SK-N-SH (cell line): ENCODE measurements at regions not wholly inside any gene's neighbourhood (a gene's known extent, or its start where the extent isn't known, plus 50 kb on each side); places are given as distances from the start of the nearest gene placed in this dataset.

Experiments used
- CTCF ChIA-PET: fragments of 300-600, 350-600 bp; formaldehyde crosslinking; extraction: SDS; loops from one replicate; lab custom pipeline; 2021; lab: Yijun Ruan, JAX
- POLR2A ChIA-PET: fragments of 350-600 bp; sonication (Branson Sonifier 250); formaldehyde crosslinking; extraction: SDS; loops from one replicate; lab custom pipeline; 2020; ENCODE audit warnings: antibody characterized with exemption, inconsistent platforms; lab: Yijun Ruan, JAX
- DNase-seq: peaks from one replicate; pipeline ENCODE4 v3.0.0; 2012
- H2AFZ ChIP-seq: fragments of 200-600 bp; sonication (generic); 2 replicates; pipeline ENCODE4 v1.8.1; 2016; ENCODE audit warnings: antibody characterized with exemption, mild to moderate bottlenecking, low read depth
- H3F3A ChIP-seq: fragments of 200-600 bp; sonication (generic); replicated peaks from 2 replicates; pipeline ENCODE3; 2016; ENCODE audit warnings: antibody characterized with exemption, mild to moderate bottlenecking; ENCODE audit not compliant: insufficient read depth
- H3K27ac ChIP-seq, 2 experiments: fragments of 200-500 bp in 1 of 2; fragments of 200-600 bp in 1 of 2; sonication (Bioruptor generic) in 1 of 2; sonication (generic), shearing (Covaris generic) in 1 of 2; 2 replicates each; pipeline versions ENCODE4 v1.5.1 to v1.6.1; 2014 to 2016; ENCODE audit warnings: low read depth in 2 of 2, inconsistent platforms in 1 of 2, low read length in 1 of 2, mild to moderate bottlenecking in 1 of 2, mixed read lengths in 1 of 2
- H3K27me3 ChIP-seq: fragments of 200-600 bp; sonication (generic), shearing (Covaris generic); 2 replicates; pipeline ENCODE4 v1.6.1; 2016; ENCODE audit warnings: mixed run types; ENCODE audit not compliant: insufficient read depth
- H3K36me3 ChIP-seq, 2 experiments: fragments of 200-500 bp in 1 of 2; fragments of 200-600 bp in 1 of 2; sonication (Bioruptor generic) in 1 of 2; sonication (generic) in 1 of 2; replicated peaks in 1 of 2; 2 replicates each; pipeline versions ENCODE3 to v1.5.1; 2014 to 2016; ENCODE audit warnings: low read length in 1 of 2, mild to moderate bottlenecking in 1 of 2; ENCODE audit not compliant: insufficient read depth in 2 of 2, control insufficient read depth in 1 of 2
- H3K4me1 ChIP-seq, 2 experiments: fragments of 200-500 bp in 1 of 2; fragments of 200-600 bp in 1 of 2; sonication (Bioruptor generic) in 1 of 2; sonication (generic), shearing (Covaris generic) in 1 of 2; 2 replicates each; pipeline versions ENCODE4 v1.5.1 to v1.6.1; 2014 to 2016; ENCODE audit warnings: low read depth in 1 of 2, low read length in 1 of 2, mixed run types in 1 of 2; ENCODE audit not compliant: insufficient read depth in 2 of 2, control insufficient read depth in 1 of 2
- H3K4me2 ChIP-seq: fragments of 200-600 bp; sonication (generic), shearing (Covaris generic); 2 replicates; pipeline ENCODE4 v1.6.1; 2017; ENCODE audit warnings: mixed run types
- H3K4me3 ChIP-seq, 2 experiments: fragments of 200-500 bp in 1 of 2; fragments of 200-600 bp in 1 of 2; sonication (Bioruptor generic) in 1 of 2; sonication (generic), shearing (Covaris generic) in 1 of 2; 2 replicates each; pipeline versions ENCODE4 v1.5.1 to v1.8.1; 2014 to 2016; ENCODE audit warnings: low read depth in 2 of 2, inconsistent platforms in 1 of 2, low read length in 1 of 2, mild to moderate bottlenecking in 1 of 2, mixed read lengths in 1 of 2, moderate library complexity in 1 of 2
- H3K79me2 ChIP-seq: fragments of 200-600 bp; sonication (generic); 2 replicates; pipeline ENCODE4 v1.8.1; 2017; ENCODE audit warnings: mild to moderate bottlenecking; ENCODE audit not compliant: insufficient read depth
- H3K9ac ChIP-seq: fragments of 200-600 bp; sonication (generic); 2 replicates; pipeline ENCODE4 v1.6.1; 2017; ENCODE audit warnings: mixed run types
- H3K9me2 ChIP-seq: fragments of 200-600 bp; sonication (generic); 2 replicates; pipeline ENCODE4 v1.6.1; 2017; ENCODE audit warnings: mixed run types
- H3K9me3 ChIP-seq: fragments of 200-600 bp; sonication (generic); 2 replicates; pipeline ENCODE4 v1.6.1; 2017; ENCODE audit warnings: mixed run types, mild to moderate bottlenecking, moderate library complexity
- H4K20me1 ChIP-seq: fragments of 200-600 bp; sonication (generic); 2 replicates; pipeline ENCODE4 v1.6.1; 2017; ENCODE audit warnings: mild to moderate bottlenecking, mixed run types; ENCODE audit not compliant: insufficient read depth
- CHD2 ChIP-seq: fragments of 150-350 bp; IDR thresholded peaks from 2 replicates; pipeline ENCODE4 v1.6.1; 2018; ENCODE audit warnings: low read length; ENCODE audit not compliant: partially characterized antibody
- ELF1 ChIP-seq: IDR thresholded peaks from 2 replicates; pipeline ENCODE4 v1.4.0; 2012
- RFX5 ChIP-seq: IDR thresholded peaks from 2 replicates; pipeline ENCODE4 v1.6.1; 2012; ENCODE audit warnings: mild to moderate bottlenecking, improper control_type of control experiment, low read length
- RXRA ChIP-seq: IDR thresholded peaks from 2 replicates; pipeline ENCODE4 v1.4.0; 2012; ENCODE audit warnings: low read depth, mild to moderate bottlenecking, borderline replicate concordance
- TEAD4 ChIP-seq: IDR thresholded peaks from 2 replicates; pipeline ENCODE4 v1.4.0; 2012; ENCODE audit warnings: mild to moderate bottlenecking, borderline replicate concordance; ENCODE audit not compliant: insufficient read depth
- YY1 ChIP-seq: IDR thresholded peaks from 2 replicates; pipeline ENCODE4 v1.4.0; 2012; ENCODE audit warnings: low read depth, mild to moderate bottlenecking
- WGBS: methylation state at CpG from one replicate; pipeline ENCODE4 v1.1.6; 2017; ENCODE audit warnings: low lambda C conversion rate; 5-methylcytosine and 5-hydroxymethylcytosine counted together
- TF ChIP-seq, protein P1 (sequence below): fragments of 150-350 bp; IDR thresholded peaks from 2 replicates; pipeline ENCODE4 v1.6.1; 2017; ENCODE audit warnings: antibody characterized with exemption, low read length, low read depth, borderline replicate concordance
- TF ChIP-seq, protein P2 (sequence below): IDR thresholded peaks from 2 replicates; pipeline ENCODE4 v1.4.0; 2012; ENCODE audit warnings: low read depth
- TF ChIP-seq, protein P3 (sequence below): fragments of 150-350 bp; IDR thresholded peaks from 2 replicates; pipeline ENCODE4 v1.6.1; 2016; ENCODE audit warnings: mild to moderate bottlenecking, low read depth, low read length

DNA sequence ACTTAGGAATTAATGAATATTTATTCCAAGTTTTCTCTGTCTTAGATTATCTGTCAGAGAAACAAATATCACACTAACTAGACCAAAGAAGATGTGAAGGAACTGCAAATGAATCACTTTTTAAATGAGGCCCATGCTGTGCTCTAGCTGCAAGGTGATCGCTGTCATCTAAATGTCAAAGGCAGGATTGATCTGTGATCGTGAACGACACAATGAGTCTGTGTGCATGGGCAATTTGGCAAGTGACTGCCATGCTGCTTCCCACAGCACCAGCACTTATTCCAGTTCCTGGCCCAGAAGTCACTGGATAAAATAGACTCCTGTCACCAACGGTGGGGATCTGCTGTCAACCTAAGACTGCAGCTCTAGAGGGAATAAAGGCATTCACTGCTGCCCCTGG, 141.2 kb downstream of the TRIM36 start (continued):
- TF ChIP-seq, protein P1, sequence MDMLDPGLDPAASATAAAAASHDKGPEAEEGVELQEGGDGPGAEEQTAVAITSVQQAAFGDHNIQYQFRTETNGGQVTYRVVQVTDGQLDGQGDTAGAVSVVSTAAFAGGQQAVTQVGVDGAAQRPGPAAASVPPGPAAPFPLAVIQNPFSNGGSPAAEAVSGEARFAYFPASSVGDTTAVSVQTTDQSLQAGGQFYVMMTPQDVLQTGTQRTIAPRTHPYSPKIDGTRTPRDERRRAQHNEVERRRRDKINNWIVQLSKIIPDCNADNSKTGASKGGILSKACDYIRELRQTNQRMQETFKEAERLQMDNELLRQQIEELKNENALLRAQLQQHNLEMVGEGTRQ, result no peak
- TF ChIP-seq, protein P2, sequence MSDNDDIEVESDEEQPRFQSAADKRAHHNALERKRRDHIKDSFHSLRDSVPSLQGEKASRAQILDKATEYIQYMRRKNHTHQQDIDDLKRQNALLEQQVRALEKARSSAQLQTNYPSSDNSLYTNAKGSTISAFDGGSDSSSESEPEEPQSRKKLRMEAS, result no peak

DNA sequence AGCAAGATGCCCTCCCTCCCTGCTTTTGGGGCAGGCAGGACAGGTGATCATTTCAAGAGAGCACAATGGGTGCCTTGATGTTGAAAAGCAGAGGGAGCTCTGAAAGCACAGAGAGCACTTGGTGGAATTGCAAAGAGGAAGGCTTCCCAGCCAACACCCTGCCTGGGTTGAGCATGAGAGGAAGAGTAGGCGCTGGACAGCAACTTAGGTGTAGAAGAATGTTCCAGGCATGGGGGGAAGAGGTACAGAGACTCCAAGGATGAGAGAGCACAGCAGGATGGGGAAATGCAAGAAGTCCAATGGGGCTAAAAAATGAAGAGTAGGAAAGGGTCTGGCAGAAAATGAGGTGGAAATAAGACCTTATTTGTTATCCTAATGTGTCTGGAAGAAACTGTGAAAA, 144.8 kb downstream of the TRIM36 start:
- no peaks in the 10 kb centered on the region; a peak in 1 of 4 replicates for H3K4me1 ChIP-seq
- no peaks in the 10 kb centered on the region for H3K9me2 ChIP-seq
- no peaks in the 10 kb centered on the region for H3K9me3 ChIP-seq
- TF ChIP-seq RFX5 (no peak), CHD2 (no peak), ELF1 (no peak)
- peaks cover 7% of the 10 kb centered on the region for H3F3A ChIP-seq
- H2AFZ ChIP-seq, result no peak overlapping the region
- ChIA-PET POLR2A (no interaction called here), CTCF (interaction anchor here (1.0 kb wide), 1 partner anchor 9 kb away, joined by 5 read pairs; no protein-coding TSS in a partner anchor)
- H3K36me3 ChIP-seq, result no peaks in the 10 kb centered on the region
- no peak overlapping the region for H3K27ac ChIP-seq
- H3K4me3 ChIP-seq, result no peak overlapping the region
- no peaks in the 10 kb centered on the region for H3K27me3 ChIP-seq
- DNase-seq, result no peak
- no peaks in the 10 kb centered on the region for H3K79me2 ChIP-seq
- H3K9ac ChIP-seq, result no peak overlapping the region
- H4K20me1 ChIP-seq, result no peaks in the 10 kb centered on the region
- 0% methylated on average over 1 of the region's 1 CpG for WGBS
- no peak overlapping the region for H3K4me2 ChIP-seq

DNA sequence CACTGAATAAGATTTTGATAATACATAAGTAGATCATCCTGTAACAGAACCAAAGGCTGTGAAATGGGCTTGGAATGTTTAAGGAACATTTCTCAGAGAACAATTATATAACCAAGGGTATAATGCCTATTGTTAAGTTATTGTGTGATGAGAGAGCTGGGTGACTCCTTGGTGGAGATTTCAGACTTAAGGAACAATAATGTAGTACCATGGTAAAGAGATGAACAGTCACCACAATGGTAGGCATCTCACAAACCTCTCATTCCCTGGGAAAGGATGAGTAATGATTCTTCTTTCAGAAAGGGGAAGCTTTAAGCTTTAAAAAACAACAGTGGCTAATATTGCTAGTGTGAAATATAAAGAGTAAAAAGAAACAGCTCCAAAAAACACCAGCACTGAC, 147.4 kb downstream of the TRIM36 start:
- POLR2A ChIA-PET, result no interaction called here
- H3K36me3 ChIP-seq, result no peaks in the 10 kb centered on the region
- no peaks in the 10 kb centered on the region for H3K79me2 ChIP-seq
- H3K4me1 ChIP-seq, result no peaks in the 10 kb centered on the region; a peak in 1 of 4 replicates
- H3K9me3 ChIP-seq, result no peaks in the 10 kb centered on the region
- no peaks in the 10 kb centered on the region for H3K9me2 ChIP-seq
- DNase-seq, result no peak
- CTCF ChIA-PET, result no interaction called here
- H3K27me3 ChIP-seq, result no peaks in the 10 kb centered on the region
- H3K27ac ChIP-seq, result peak overlapping the region in 1 of 2 experiments; percentile 69; a peak in 2 of 4 replicates
- no peak for TF ChIP-seq TEAD4
- TF ChIP-seq RXRA, result no peak
- peak overlapping the region; percentile 42; the same call in 1 of the 2 replicates for H3K9ac ChIP-seq
- no peak overlapping the region; the same call in 1 of the 2 replicates for H2AFZ ChIP-seq
- H3F3A ChIP-seq, result peaks cover 7% of the 10 kb centered on the region
- no peak overlapping the region for H3K4me3 ChIP-seq
- H3K4me2 ChIP-seq, result peak overlapping the region; percentile 52
- no peaks in the 10 kb centered on the region for H4K20me1 ChIP-seq

DNA sequence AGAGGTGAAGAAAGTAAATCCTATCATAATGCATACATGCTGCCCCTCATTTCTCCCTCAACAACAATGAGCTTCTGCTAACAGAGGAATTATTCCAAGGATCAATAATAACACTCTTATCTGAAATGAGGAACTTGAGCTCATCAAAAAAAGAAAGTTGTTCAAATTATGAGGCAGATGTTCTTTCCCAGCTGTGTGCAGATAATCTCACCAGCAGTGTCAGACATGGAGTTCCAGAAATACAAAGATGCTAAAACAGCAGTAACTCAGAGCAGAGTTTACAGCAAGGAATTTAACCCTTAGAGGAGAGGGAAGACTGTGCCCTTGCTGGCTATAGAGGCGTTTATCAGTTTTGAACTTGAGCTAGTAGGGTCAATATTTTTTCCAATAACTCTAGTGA, 153.1 kb downstream of the TRIM36 start:
- POLR2A ChIA-PET, result no interaction called here
- Histone ChIP-seq H3K9ac (no peak overlapping the region), H3F3A (peaks cover under 1% of the 10 kb centered on the region), H3K36me3 (no peaks in the 10 kb centered on the region), H3K4me3 (no peak overlapping the region), H3K27me3 (no peaks in the 10 kb centered on the region), H4K20me1 (no peaks in the 10 kb centered on the region), H3K9me2 (no peaks in the 10 kb centered on the region), H3K79me2 (no peaks in the 10 kb centered on the region), H3K9me3 (no peaks in the 10 kb centered on the region), H2AFZ (no peak overlapping the region), H3K4me1 (no peaks in the 10 kb centered on the region; a peak in 1 of 4 replicates), H3K27ac (no peak overlapping the region), H3K4me2 (no peak overlapping the region)
- no peak for DNase-seq
- TF ChIP-seq CHD2, result no peak
- TF ChIP-seq, protein P3, sequence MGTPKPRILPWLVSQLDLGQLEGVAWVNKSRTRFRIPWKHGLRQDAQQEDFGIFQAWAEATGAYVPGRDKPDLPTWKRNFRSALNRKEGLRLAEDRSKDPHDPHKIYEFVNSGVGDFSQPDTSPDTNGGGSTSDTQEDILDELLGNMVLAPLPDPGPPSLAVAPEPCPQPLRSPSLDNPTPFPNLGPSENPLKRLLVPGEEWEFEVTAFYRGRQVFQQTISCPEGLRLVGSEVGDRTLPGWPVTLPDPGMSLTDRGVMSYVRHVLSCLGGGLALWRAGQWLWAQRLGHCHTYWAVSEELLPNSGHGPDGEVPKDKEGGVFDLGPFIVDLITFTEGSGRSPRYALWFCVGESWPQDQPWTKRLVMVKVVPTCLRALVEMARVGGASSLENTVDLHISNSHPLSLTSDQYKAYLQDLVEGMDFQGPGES, result no peak
- no peak for TF ChIP-seq YY1
- 5% methylated on average over 1 of the region's 1 CpG for WGBS
- CTCF ChIA-PET, result no interaction called here
